ENCODE measurements at regions not wholly inside any gene's neighbourhood (a gene's known extent, or its start where the extent isn't known, plus 50 kb on each side); places are given as distances from the start of the nearest gene placed in this dataset.
"Not testable (repeated sequence)": the region's sequence is repeated elsewhere in the genome, so short reads cannot be mapped to it uniquely, and the experiment has no call there.

DNA sequence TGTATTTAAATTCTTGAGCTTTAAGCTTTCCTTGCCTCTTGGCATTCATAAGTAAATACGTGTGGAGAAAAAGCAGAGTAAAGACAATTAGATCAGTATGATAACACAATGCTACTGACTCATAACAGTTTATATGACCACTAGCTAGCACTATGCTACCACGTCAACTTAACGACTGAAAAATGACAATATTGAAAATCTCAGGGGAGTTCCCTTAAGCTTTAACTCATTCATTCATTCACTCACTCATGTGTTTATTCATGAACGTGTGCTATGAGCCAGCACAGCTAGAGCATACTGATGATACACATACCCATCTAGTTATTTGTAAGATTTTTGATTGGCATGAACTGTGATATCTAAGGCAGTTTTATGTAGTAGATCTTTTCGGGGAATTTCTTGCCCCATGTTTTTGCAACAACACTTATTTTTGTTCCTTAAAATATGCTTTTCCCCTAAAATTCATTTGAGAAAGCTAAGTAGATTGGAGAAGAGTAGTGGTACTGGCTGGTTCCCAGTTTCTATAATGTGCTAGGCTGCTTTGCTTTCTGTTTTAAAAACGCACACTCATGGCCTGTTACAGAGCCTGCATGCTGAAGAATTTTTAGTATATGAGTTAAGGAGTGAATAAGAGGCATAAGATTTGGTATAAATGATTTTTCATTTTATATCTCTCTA is 57.4 kb upstream of the ACBD5 start:
- H3K27ac ChIP-seq (ENCODE audit: low read depth in 2 of 2, low read length in 1 of 2): no peak overlapping the region
- H3K27me3 ChIP-seq (ENCODE audit: control insufficient read depth in 1 of 2, insufficient read depth in 2 of 2, low read length in 2 of 2): no peaks in the 10 kb centered on the region
- no peaks in the 10 kb centered on the region for H3K4me1 ChIP-seq (ENCODE audit: control insufficient read depth in 2 of 2, insufficient read depth in 2 of 2, low read length in 1 of 2)
- 62 to 71% methylated on average over 6 of the region's 6 CpGs for whole genome bisulfite sequencing, 2 donors
- no peaks in the 10 kb centered on the region for H3K9me3 ChIP-seq (ENCODE audit: control insufficient read depth in 2 of 2, insufficient read depth in 1 of 2, low read depth in 1 of 2, low read length in 1 of 2)
- no peak overlapping the region for H3K4me3 ChIP-seq (ENCODE audit: low read depth in 1 of 2, low read length in 2 of 2)
- no peaks in the 10 kb centered on the region for H3K36me3 ChIP-seq (ENCODE audit: control insufficient read depth in 2 of 2, insufficient read depth in 2 of 2, low read length in 1 of 2)

DNA sequence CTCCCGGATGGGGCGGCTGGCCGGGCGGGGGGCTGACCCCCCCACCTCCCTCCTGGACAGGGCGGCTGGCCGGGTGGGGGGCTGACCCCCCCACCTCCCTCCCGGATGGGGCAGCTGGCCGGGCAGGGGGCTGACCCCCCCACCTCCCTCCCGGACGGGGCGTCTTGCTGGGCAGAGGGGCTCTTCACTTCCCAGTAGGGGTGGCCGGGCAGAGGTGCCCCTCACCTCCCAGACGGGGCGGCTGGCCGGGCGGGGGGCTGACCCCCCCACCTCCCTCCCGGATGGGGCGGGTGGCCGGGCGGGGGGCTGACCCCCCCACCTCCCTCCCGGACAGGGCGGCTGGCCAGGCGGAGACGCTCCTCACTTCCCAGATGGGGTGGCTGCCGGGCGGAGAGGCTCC is 55.7 kb upstream of the ACBD5 start:
- H3K9me3 ChIP-seq (ENCODE audit: control insufficient read depth in 2 of 2, insufficient read depth in 1 of 2, low read depth in 1 of 2, low read length in 1 of 2); H3K27me3 ChIP-seq (ENCODE audit: control insufficient read depth in 1 of 2, insufficient read depth in 2 of 2, low read length in 2 of 2); H3K4me3 ChIP-seq (ENCODE audit: low read depth in 1 of 2, low read length in 2 of 2); H3K27ac ChIP-seq (ENCODE audit: low read depth in 2 of 2, low read length in 1 of 2); H3K36me3 ChIP-seq (ENCODE audit: control insufficient read depth in 2 of 2, insufficient read depth in 2 of 2, low read length in 1 of 2); H3K4me1 ChIP-seq (ENCODE audit: control insufficient read depth in 2 of 2, insufficient read depth in 2 of 2, low read length in 1 of 2): not testable (repeated sequence)
- 88 to 90% methylated on average over 7 to 26 of the region's 26 CpGs for WGBS, 2 donors

DNA sequence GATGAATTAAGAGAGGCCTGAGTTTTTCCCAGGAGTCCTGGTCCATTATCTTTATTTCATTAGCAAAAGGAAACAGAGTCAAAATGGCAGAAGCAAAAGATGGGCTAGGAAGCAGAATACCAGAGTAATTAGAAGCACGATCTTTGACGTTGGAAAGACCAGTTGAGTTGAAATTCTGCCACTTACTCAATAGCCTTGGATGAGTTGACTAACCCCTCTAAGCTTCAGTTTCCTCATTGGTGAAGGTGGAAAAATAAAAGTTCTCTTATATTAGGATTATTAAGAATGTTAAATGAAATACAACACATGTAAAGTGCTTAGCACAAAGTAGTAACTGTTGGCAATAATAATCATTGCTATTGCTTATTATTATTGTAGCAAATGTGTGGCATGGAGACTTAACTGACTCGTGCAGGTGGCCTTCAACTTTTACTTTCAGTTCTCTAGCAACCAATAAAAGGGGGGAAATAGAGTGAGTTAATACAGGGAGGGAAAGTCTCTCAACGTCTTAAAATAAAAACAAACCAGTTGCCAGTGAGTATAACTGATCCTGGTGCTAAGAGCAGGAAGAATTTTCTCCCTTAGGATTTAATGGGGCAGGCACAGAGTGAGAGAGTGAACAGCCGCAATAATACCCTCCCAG is 50.8 kb upstream of the ACBD5 start:
- not testable (repeated sequence) for H3K4me3 ChIP-seq (ENCODE audit: low read depth in 1 of 2, low read length in 2 of 2); H3K4me1 ChIP-seq (ENCODE audit: control insufficient read depth in 2 of 2, insufficient read depth in 2 of 2, low read length in 1 of 2); H3K27ac ChIP-seq (ENCODE audit: low read depth in 2 of 2, low read length in 1 of 2); H3K27me3 ChIP-seq (ENCODE audit: control insufficient read depth in 1 of 2, insufficient read depth in 2 of 2, low read length in 2 of 2); H3K9me3 ChIP-seq (ENCODE audit: control insufficient read depth in 2 of 2, insufficient read depth in 1 of 2, low read depth in 1 of 2, low read length in 1 of 2); H3K36me3 ChIP-seq (ENCODE audit: control insufficient read depth in 2 of 2, insufficient read depth in 2 of 2, low read length in 1 of 2)
- WGBS, 2 donors: 52 to 59% methylated on average over 5 of the region's 5 CpGs

All from esophagus (tissue), 2 donors.